HUDEP-2 (cell line): ENCODE measurements at regions not wholly inside any gene's neighbourhood (a gene's known extent, or its start where the extent isn't known, plus 50 kb on each side); places are given as distances from the start of the nearest gene placed in this dataset.
A peak's percentile ranks its signal among the peaks of the same experiment; 100 is the strongest.

Experiments
- DNase-seq, 76 experiments: peaks; one replicate each; lab custom pipeline; 2025; ENCODE audit not compliant: unreplicated experiment in 76 of 76; lab: John Stamatoyannopoulos, UW

GRCh38 chr20:63117151-63117550, 98.8 kb downstream of the YTHDF1 start:
- no peak for DNase-seq

GRCh38 chr20:63116412-63117106, 99.4 kb downstream of the YTHDF1 start:
- peak in 5 of 76 experiments; percentile 4 to 27 (median 19) for DNase-seq

- DNase-seq = no peak
Measured at GRCh38 chr20:63115651-63116411, 100.1 kb downstream of the YTHDF1 start.

- DNase-seq = no peak
Measured at GRCh38 chr20:63114693-63115311, 101.1 kb downstream of the YTHDF1 start.

- DNase-seq = no peak
Measured at GRCh38 chr20:63114006-63114692, 101.8 kb downstream of the YTHDF1 start.

- no peak for DNase-seq
Measured at GRCh38 chr20:63112491-63113219, 103.3 kb downstream of the YTHDF1 start.

GRCh38 chr20:63108247-63108646, 101.5 kb upstream of the BHLHE23 start:
- DNase-seq = no peak

- no peak for DNase-seq
Measured at GRCh38 chr20:63107449-63108200, 100.9 kb upstream of the BHLHE23 start.

GRCh38 chr20:63106765-63107448, 100.1 kb upstream of the BHLHE23 start:
- no peak for DNase-seq

GRCh38 chr20:63106108-63106764, 99.5 kb upstream of the BHLHE23 start:
- DNase-seq = peak in 11 of 76 experiments; percentile 3 to 36 (median 11)

GRCh38 chr20:63105211-63106107, 98.7 kb upstream of the BHLHE23 start:
- DNase-seq = no peak

GRCh38 chr20:63104312-63105181, 97.8 kb upstream of the BHLHE23 start:
- no peak for DNase-seq

- no peak for DNase-seq
Measured at GRCh38 chr20:63103402-63104311, 96.9 kb upstream of the BHLHE23 start.

- DNase-seq = no peak
Measured at GRCh38 chr20:63102721-63103375, 96.1 kb upstream of the BHLHE23 start.
